ENCODE measurements at regions not wholly inside any gene's neighbourhood (a gene's known extent, or its start where the extent isn't known, plus 50 kb on each side); places are given as distances from the start of the nearest gene placed in this dataset.

- no peak for TF ChIP-seq CTCF (IDR thresholded peaks at IDR 0.05)
- TF ChIP-seq POLR2AphosphoS5 (IDR thresholded peaks at IDR 0.05; ENCODE audit: low read depth, low read length) = no peak
- no peak for TF ChIP-seq SIN3A (IDR thresholded peaks at IDR 0.05; ENCODE audit: borderline replicate concordance, insufficient read depth, low read depth, low read length)
- TF ChIP-seq REST (IDR thresholded peaks at IDR 0.05; ENCODE audit: insufficient read depth in 1 of 2, low read depth in 2 of 2, low read length in 1 of 2) = no peak
- TF ChIP-seq TCF7L2 (IDR thresholded peaks at IDR 0.05; ENCODE audit: low read depth, low read length) = no peak
Measured at GRCh38 chr3:72195895-72196294, 410.9 kb upstream of the PROK2 start.
